HEK293 (cell line): ENCODE measurements at regions not wholly inside any gene's neighbourhood (a gene's known extent, or its start where the extent isn't known, plus 50 kb on each side); places are given as distances from the start of the nearest gene placed in this dataset.
"Not testable (repeated sequence)": the region's sequence is repeated elsewhere in the genome, so short reads cannot be mapped to it uniquely, and the experiment has no call there.

Experiments used
- CTCF ChIA-PET: fragments of 350-600 bp; formaldehyde crosslinking; extraction: SDS; loops from one replicate; lab custom pipeline; 2021; ENCODE audit warnings: antibody characterized with exemption; lab: Yijun Ruan, JAX
- POLR2A ChIA-PET: fragments of 300-600 bp; formaldehyde crosslinking; extraction: SDS; loops from one replicate; lab custom pipeline; 2020; ENCODE audit warnings: antibody characterized with exemption, inconsistent platforms; lab: Yijun Ruan, JAX
- H3K27ac ChIP-seq: fragments of 200-500 bp; sonication (Bioruptor generic); 2 replicates; pipeline ENCODE4 v1.5.1; 2014; ENCODE audit warnings: low read depth, low read length, control low read depth, inconsistent platforms; ENCODE audit errors: extremely low read depth
- H3K36me3 ChIP-seq, 2 experiments: fragments of 200-500 bp in 1 of 2; sonication (Bioruptor generic) in 1 of 2; 1 replicate in 1 of 2; 2 replicates in 1 of 2; pipeline ENCODE4 v1.5.1; 2014 to 2017; ENCODE audit warnings: inconsistent platforms in 2 of 2, low read length in 2 of 2; ENCODE audit not compliant: control insufficient read depth in 2 of 2, insufficient read depth in 1 of 2
- H3K4me1 ChIP-seq: fragments of 200-500 bp; sonication (Bioruptor generic); 2 replicates; pipeline ENCODE4 v1.5.1; 2014; ENCODE audit warnings: mild to moderate bottlenecking, low read length, inconsistent platforms; ENCODE audit not compliant: control insufficient read depth, insufficient read depth
- H3K4me3 ChIP-seq: 2 replicates; pipeline ENCODE4 v1.5.1; 2011; ENCODE audit warnings: low read depth, mild to moderate bottlenecking, control low read depth, low read length, moderate library complexity
- H3K9me3 ChIP-seq: fragments of 200-500 bp; sonication (Bioruptor generic); 2 replicates; pipeline ENCODE4 v1.5.1; 2014; ENCODE audit warnings: low read depth, low read length, inconsistent platforms; ENCODE audit not compliant: control insufficient read depth, insufficient read depth
- IKZF3 ChIP-seq: fragments of 450-650 bp; IDR thresholded peaks from 2 replicates; pipeline ENCODE4 v1.5.0; 2018; ENCODE audit warnings: missing biosample characterization, mild to moderate bottlenecking, missing genetic modification characterization, moderate library complexity
- OVOL3 ChIP-seq: fragments of 450-650 bp; formaldehyde crosslinking; IDR thresholded peaks from 2 replicates; pipeline ENCODE4 v1.5.1; 2016; ENCODE audit warnings: missing biosample characterization, missing genetic modification characterization
- SP2 ChIP-seq: fragments of 450-650 bp; formaldehyde crosslinking; IDR thresholded peaks from 2 replicates; pipeline ENCODE4 v1.5.1; 2016; ENCODE audit warnings: missing biosample characterization, missing genetic modification characterization
- ZBTB7A ChIP-seq: fragments of 450-650 bp; formaldehyde crosslinking; IDR thresholded peaks from 2 replicates; pipeline ENCODE4 v1.5.1; 2016; ENCODE audit warnings: low read depth, missing biosample characterization, missing genetic modification characterization
- ZNF140 ChIP-seq: fragments of 450-650 bp; formaldehyde crosslinking; IDR thresholded peaks from 2 replicates; pipeline ENCODE4 v1.5.1; 2016; ENCODE audit warnings: missing biosample characterization, missing genetic modification characterization
- ZNF155 ChIP-seq: fragments of 450-650 bp; formaldehyde crosslinking; IDR thresholded peaks from 2 replicates; pipeline ENCODE4 v1.5.1; 2016; ENCODE audit warnings: missing biosample characterization, missing genetic modification characterization
- ZNF223 ChIP-seq: fragments of 450-650 bp; formaldehyde crosslinking; IDR thresholded peaks from 2 replicates; pipeline ENCODE4 v1.5.1; 2016; ENCODE audit warnings: missing biosample characterization, missing genetic modification characterization
- ZNF239 ChIP-seq: fragments of 450-650 bp; formaldehyde crosslinking; IDR thresholded peaks from 2 replicates; pipeline ENCODE4 v1.5.1; 2016; ENCODE audit warnings: missing biosample characterization, missing genetic modification characterization
- ZNF24 ChIP-seq: fragments of 450-650 bp; formaldehyde crosslinking; IDR thresholded peaks from 2 replicates; pipeline ENCODE4 v1.5.1; 2016; ENCODE audit warnings: missing biosample characterization, missing genetic modification characterization
- ZNF248 ChIP-seq: fragments of 450-650 bp; formaldehyde crosslinking; IDR thresholded peaks from 2 replicates; pipeline ENCODE4 v1.5.1; 2017; ENCODE audit warnings: missing biosample characterization, missing genetic modification characterization
- ZNF341 ChIP-seq: fragments of 450-650 bp; formaldehyde crosslinking; IDR thresholded peaks from 2 replicates; pipeline ENCODE4; 2016; ENCODE audit warnings: low read depth, missing biosample characterization, missing genetic modification characterization
- ZNF366 ChIP-seq: fragments of 450-650 bp; formaldehyde crosslinking; conservative IDR thresholded peaks from 2 replicates; pipeline ENCODE4 v1.5.1; 2016; ENCODE audit warnings: missing biosample characterization, missing genetic modification characterization
- ZNF394 ChIP-seq: fragments of 450-650 bp; formaldehyde crosslinking; IDR thresholded peaks from 2 replicates; pipeline ENCODE4 v1.5.1; 2016; ENCODE audit warnings: missing biosample characterization, missing genetic modification characterization, mild to moderate bottlenecking, moderate library complexity, borderline replicate concordance
- ZNF529 ChIP-seq: fragments of 450-650 bp; formaldehyde crosslinking; IDR thresholded peaks from 2 replicates; pipeline ENCODE4 v1.5.1; 2017; ENCODE audit warnings: missing genetic modification characterization, missing biosample characterization; ENCODE audit not compliant: insufficient replicate concordance
- ZNF530 ChIP-seq: fragments of 450-650 bp; formaldehyde crosslinking; IDR thresholded peaks from 2 replicates; pipeline ENCODE4 v1.5.1; 2016; ENCODE audit warnings: low read depth, missing biosample characterization, missing genetic modification characterization
- ZNF558 ChIP-seq: fragments of 450-650 bp; formaldehyde crosslinking; IDR thresholded peaks from 2 replicates; pipeline ENCODE4 v1.5.1; 2016; ENCODE audit warnings: missing biosample characterization, missing genetic modification characterization
- ZNF580 ChIP-seq: fragments of 450-650 bp; formaldehyde crosslinking; IDR thresholded peaks from 2 replicates; pipeline ENCODE4 v1.5.1; 2016; ENCODE audit warnings: missing biosample characterization, missing genetic modification characterization
- ZNF596 ChIP-seq: fragments of 450-650 bp; IDR thresholded peaks from 2 replicates; pipeline ENCODE4 v1.5.0; 2018; ENCODE audit warnings: missing biosample characterization, mild to moderate bottlenecking, missing genetic modification characterization, moderate library complexity
- ZNF610 ChIP-seq: fragments of 450-650 bp; formaldehyde crosslinking; IDR thresholded peaks from 2 replicates; pipeline ENCODE4 v1.5.1; 2016; ENCODE audit warnings: missing biosample characterization, missing genetic modification characterization, borderline replicate concordance
- ZNF624 ChIP-seq: fragments of 450-650 bp; formaldehyde crosslinking; IDR thresholded peaks from 2 replicates; pipeline ENCODE4 v1.5.1; 2017; ENCODE audit warnings: missing biosample characterization, missing genetic modification characterization
- ZNF658 ChIP-seq: fragments of 450-650 bp; formaldehyde crosslinking; IDR thresholded peaks from 2 replicates; pipeline ENCODE4; 2016; ENCODE audit warnings: missing biosample characterization, missing genetic modification characterization
- ZNF701 ChIP-seq: fragments of 450-650 bp; formaldehyde crosslinking; IDR thresholded peaks from 2 replicates; pipeline ENCODE4 v1.5.1; 2016; ENCODE audit warnings: missing biosample characterization, missing genetic modification characterization
- ZNF76 ChIP-seq: fragments of 450-650 bp; formaldehyde crosslinking; IDR thresholded peaks from 2 replicates; pipeline ENCODE4; 2016; ENCODE audit warnings: low read depth, missing biosample characterization, missing genetic modification characterization, borderline replicate concordance
- ZNF768 ChIP-seq: fragments of 450-650 bp; formaldehyde crosslinking; IDR thresholded peaks from 2 replicates; pipeline ENCODE4 v1.5.1; 2018; ENCODE audit warnings: missing biosample characterization, mild to moderate bottlenecking, missing genetic modification characterization
- ZSCAN23 ChIP-seq: fragments of 450-650 bp; formaldehyde crosslinking; IDR thresholded peaks from 2 replicates; pipeline ENCODE4 v1.5.1; 2016; ENCODE audit warnings: missing biosample characterization, missing genetic modification characterization
- TF ChIP-seq, protein P1 (sequence below): fragments of 450-650 bp; formaldehyde crosslinking; IDR thresholded peaks from 2 replicates; pipeline ENCODE4 v1.5.1; 2016; ENCODE audit warnings: missing biosample characterization, missing genetic modification characterization
- TF ChIP-seq, protein P2 (sequence below): sonication (generic); formaldehyde crosslinking; IDR thresholded peaks from 2 replicates; pipeline ENCODE4 v1.8.1; 2022; ENCODE audit warnings: mild to moderate bottlenecking, moderate library complexity, missing genetic modification reagents

- Histone ChIP-seq H3K27ac (no peak overlapping the region), H3K4me3 (no peak overlapping the region), H3K9me3 (no peaks in the 10 kb centered on the region), H3K4me1 (no peaks in the 10 kb centered on the region), H3K36me3 (no peaks in the 10 kb centered on the region)
- POLR2A ChIA-PET, result no interaction called here
- no peak for TF ChIP-seq ZBTB7A
- TF ChIP-seq ZNF394 (tag by site-specific recombination), result no peak
- no peak for TF ChIP-seq ZNF558 (tag by site-specific recombination)
- TF ChIP-seq ZNF341 (tag by site-specific recombination), result no peak
- no peak for TF ChIP-seq SP2 (tag by site-specific recombination)
- TF ChIP-seq ZNF624 (tag by site-specific recombination), result no peak
- TF ChIP-seq ZNF76 (tag by site-specific recombination), result no peak
- TF ChIP-seq OVOL3 (tag by site-specific recombination), result no peak
- no peak for TF ChIP-seq ZNF610
- no peak for TF ChIP-seq ZNF155 (tag by site-specific recombination)
- TF ChIP-seq ZNF248, result no peak
- no peak for TF ChIP-seq ZSCAN23 (tag by site-specific recombination)
- TF ChIP-seq, protein P1, sequence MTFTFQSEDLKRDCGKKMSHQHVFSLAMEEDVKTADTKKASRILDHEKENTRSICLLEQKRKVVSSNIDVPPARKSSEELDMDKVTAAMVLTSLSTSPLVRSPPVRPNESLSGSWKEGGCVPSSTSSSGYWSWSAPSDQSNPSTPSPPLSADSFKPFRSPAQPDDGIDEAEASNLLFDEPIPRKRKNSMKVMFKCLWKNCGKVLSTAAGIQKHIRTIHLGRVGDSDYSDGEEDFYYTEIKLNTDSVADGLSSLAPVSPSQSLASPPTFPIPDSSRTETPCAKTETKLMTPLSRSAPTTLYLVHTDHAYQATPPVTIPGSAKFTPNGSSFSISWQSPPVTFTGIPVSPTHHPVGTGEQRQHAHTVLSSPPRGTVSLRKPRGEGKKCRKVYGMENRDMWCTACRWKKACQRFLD (tag by site-specific recombination), result no peak
- TF ChIP-seq, protein P2, sequence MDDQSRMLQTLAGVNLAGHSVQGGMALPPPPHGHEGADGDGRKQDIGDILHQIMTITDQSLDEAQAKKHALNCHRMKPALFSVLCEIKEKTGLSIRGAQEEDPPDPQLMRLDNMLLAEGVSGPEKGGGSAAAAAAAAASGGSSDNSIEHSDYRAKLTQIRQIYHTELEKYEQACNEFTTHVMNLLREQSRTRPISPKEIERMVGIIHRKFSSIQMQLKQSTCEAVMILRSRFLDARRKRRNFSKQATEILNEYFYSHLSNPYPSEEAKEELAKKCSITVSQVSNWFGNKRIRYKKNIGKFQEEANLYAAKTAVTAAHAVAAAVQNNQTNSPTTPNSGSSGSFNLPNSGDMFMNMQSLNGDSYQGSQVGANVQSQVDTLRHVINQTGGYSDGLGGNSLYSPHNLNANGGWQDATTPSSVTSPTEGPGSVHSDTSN, result no peak
- no peak for TF ChIP-seq ZNF239 (tag by site-specific recombination)
- TF ChIP-seq ZNF366 (tag by site-specific recombination), result no peak
- no peak for TF ChIP-seq ZNF529 (tag by site-specific recombination)
- no peak for TF ChIP-seq IKZF3 (tag by site-specific recombination)
- no peak for TF ChIP-seq ZNF530 (tag by site-specific recombination)
- CTCF ChIA-PET, result interaction anchor here (1.0 kb wide), 1 partner anchor 10 kb away, joined by 3 read pairs; no protein-coding TSS in a partner anchor
Observed at GRCh38 chr3:110625201-110625747, 446.3 kb upstream of the NECTIN3 start.

DNA sequence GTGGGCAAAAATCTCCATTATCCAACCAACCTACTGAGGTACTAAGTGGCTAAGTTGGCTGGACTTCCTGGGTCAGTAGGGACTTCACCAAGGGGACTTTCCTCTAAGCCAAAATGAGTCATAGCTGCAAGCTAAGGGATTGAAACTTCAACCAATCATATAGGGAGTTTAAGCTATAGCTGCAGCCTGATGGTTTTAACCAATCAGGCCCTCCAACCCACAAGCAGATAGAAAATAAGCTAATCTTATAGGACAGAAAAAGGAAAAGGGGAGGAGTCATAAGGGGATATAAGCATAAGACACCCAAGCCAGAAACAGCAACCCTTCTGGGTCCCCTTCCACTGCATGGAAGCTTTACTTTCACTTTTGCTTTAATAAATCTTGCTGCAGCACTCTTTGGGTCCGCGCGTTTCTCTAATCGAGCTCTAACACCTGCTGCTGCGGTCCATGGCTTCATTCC, 444.9 kb upstream of the NECTIN3 start:
- H3K9me3 ChIP-seq, H3K36me3 ChIP-seq, H3K4me3 ChIP-seq, H3K27ac ChIP-seq, POLR2A ChIA-PET, H3K4me1 ChIP-seq: not testable (repeated sequence)
- CTCF ChIA-PET, result interaction anchor here (0.7 kb wide), 1 partner anchor 11 kb away, joined by 3 read pairs; no protein-coding TSS in a partner anchor

GRCh38 chr3:110628650-110629301, 442.8 kb upstream of the NECTIN3 start:
- Histone ChIP-seq H3K9me3 (no peaks in the 10 kb centered on the region), H3K4me1 (no peaks in the 10 kb centered on the region), H3K4me3 (no peak overlapping the region), H3K36me3 (no peaks in the 10 kb centered on the region), H3K27ac (no peak overlapping the region)
- POLR2A ChIA-PET, result no interaction called here
- CTCF ChIA-PET, result no interaction called here
- no peak for TF ChIP-seq ZNF223
- TF ChIP-seq ZNF580 (tag by site-specific recombination), result no peak
- TF ChIP-seq ZNF768, result no peak
- TF ChIP-seq ZNF701 (tag by site-specific recombination), result no peak
- no peak for TF ChIP-seq ZNF140
- no peak for TF ChIP-seq ZNF658 (tag by site-specific recombination)
- TF ChIP-seq ZNF24 (tag by site-specific recombination), result no peak
- no peak for TF ChIP-seq ZNF596
